ENCODE measurements at regions not wholly inside any gene's neighbourhood (a gene's known extent, or its start where the extent isn't known, plus 50 kb on each side); places are given as distances from the start of the nearest gene placed in this dataset.

GRCh38 chr11:90542092-90542491, 319.2 kb upstream of the CHORDC1 start:
- H3K36me3 ChIP-seq (ENCODE audit: insufficient read depth in 1 of 2, low read depth in 1 of 2), result no peaks in the 10 kb centered on the region
- no peak for ATAC-seq
- intact Hi-C loops (cut with DNase I), result no loop called here
- no peak overlapping the region for H3K27ac ChIP-seq
- no peak for TF ChIP-seq CTCF (IDR thresholded peaks at IDR 0.05)
- no peak for DNase-seq
- H3K4me1 ChIP-seq, result no peaks in the 10 kb centered on the region
- H3K9me3 ChIP-seq, result no peaks in the 10 kb centered on the region
- no peak overlapping the region for H3K4me3 ChIP-seq
- H3K27me3 ChIP-seq (ENCODE audit: insufficient read depth in 3 of 3, low read length in 2 of 3), result no peaks in the 10 kb centered on the region

- no peak for TF ChIP-seq CTCF (IDR thresholded peaks at IDR 0.05)
- DNase-seq, result no peak
- Histone ChIP-seq H3K4me1 (no peaks in the 10 kb centered on the region), H3K27me3 (ENCODE audit: insufficient read depth in 3 of 3, low read length in 2 of 3) (no peaks in the 10 kb centered on the region), H3K4me3 (no peak overlapping the region), H3K27ac (no peak overlapping the region), H3K9me3 (no peaks in the 10 kb centered on the region), H3K36me3 (ENCODE audit: insufficient read depth in 1 of 2, low read depth in 1 of 2) (no peaks in the 10 kb centered on the region)
- 47 to 62% (median 59%) methylated on average over 3 of the region's 3 CpGs for WGBS, 3 donors
- ATAC-seq, result no peak
- intact Hi-C loops (cut with DNase I), result no loop called here
Measured at GRCh38 chr11:90536301-90536700, 313.5 kb upstream of the CHORDC1 start.

- no peak for TF ChIP-seq CTCF (IDR thresholded peaks at IDR 0.05)
- intact Hi-C loops (cut with DNase I), result no loop called here
- no peak overlapping the region for H3K27ac ChIP-seq
Measured at GRCh38 chr11:90532125-90532524, 309.3 kb upstream of the CHORDC1 start.

GRCh38 chr11:90531001-90531400, 308.2 kb upstream of the CHORDC1 start:
- WGBS, 3 donors, result 75 to 86% (median 82%) methylated on average over 1 of the region's 1 CpG
- Histone ChIP-seq H3K36me3 (ENCODE audit: insufficient read depth in 1 of 2, low read depth in 1 of 2) (no peaks in the 10 kb centered on the region), H3K4me3 (no peak overlapping the region), H3K27me3 (ENCODE audit: insufficient read depth in 3 of 3, low read length in 2 of 3) (no peaks in the 10 kb centered on the region), H3K4me1 (no peaks in the 10 kb centered on the region), H3K9me3 (no peaks in the 10 kb centered on the region), H3K27ac (no peak overlapping the region)
- intact Hi-C loops (cut with DNase I), result no loop called here
- ATAC-seq, result no peak
- DNase-seq, result no peak
- TF ChIP-seq CTCF (IDR thresholded peaks at IDR 0.05), result no peak

More at GRCh38 chr11:90532125-90532524, 309.3 kb upstream of the CHORDC1 start:
- no peaks in the 10 kb centered on the region for H3K4me1 ChIP-seq
- ATAC-seq (no peak), DNase-seq (no peak)
- no peaks in the 10 kb centered on the region for H3K36me3 ChIP-seq (ENCODE audit: insufficient read depth in 1 of 2, low read depth in 1 of 2)
- no peak overlapping the region for H3K4me3 ChIP-seq
- no peaks in the 10 kb centered on the region for H3K27me3 ChIP-seq (ENCODE audit: insufficient read depth in 3 of 3, low read length in 2 of 3)
- H3K9me3 ChIP-seq, result no peaks in the 10 kb centered on the region

GRCh38 chr11:90525962-90526361, 303.1 kb upstream of the CHORDC1 start:
- WGBS, 3 donors, result 92 to 95% (median 93%) methylated on average over 1 of the region's 1 CpG
- Histone ChIP-seq H3K36me3 (ENCODE audit: insufficient read depth in 1 of 2, low read depth in 1 of 2) (no peaks in the 10 kb centered on the region), H3K9me3 (no peaks in the 10 kb centered on the region), H3K27me3 (ENCODE audit: insufficient read depth in 3 of 3, low read length in 2 of 3) (no peaks in the 10 kb centered on the region), H3K4me3 (no peak overlapping the region), H3K27ac (no peak overlapping the region), H3K4me1 (no peaks in the 10 kb centered on the region)
- intact Hi-C loops (cut with DNase I), result no loop called here
- DNase-seq (no peak), ATAC-seq (no peak)
- TF ChIP-seq CTCF (IDR thresholded peaks at IDR 0.05), result no peak

Measured in psoas muscle (tissue), 7 donors.